GM21717 (cell line): ENCODE measurements at regions not wholly inside any gene's neighbourhood (a gene's known extent, or its start where the extent isn't known, plus 50 kb on each side); places are given as distances from the start of the nearest gene placed in this dataset.

ENCODE experiments used
- ATAC-seq: cut with Tn5 transposase; IDR thresholded peaks from one replicate; pipeline ENCODE4 v1.9.1; 2021; ENCODE audit warnings: mild to moderate bottlenecking, moderate library complexity; ENCODE audit not compliant: unreplicated experiment

DNA sequence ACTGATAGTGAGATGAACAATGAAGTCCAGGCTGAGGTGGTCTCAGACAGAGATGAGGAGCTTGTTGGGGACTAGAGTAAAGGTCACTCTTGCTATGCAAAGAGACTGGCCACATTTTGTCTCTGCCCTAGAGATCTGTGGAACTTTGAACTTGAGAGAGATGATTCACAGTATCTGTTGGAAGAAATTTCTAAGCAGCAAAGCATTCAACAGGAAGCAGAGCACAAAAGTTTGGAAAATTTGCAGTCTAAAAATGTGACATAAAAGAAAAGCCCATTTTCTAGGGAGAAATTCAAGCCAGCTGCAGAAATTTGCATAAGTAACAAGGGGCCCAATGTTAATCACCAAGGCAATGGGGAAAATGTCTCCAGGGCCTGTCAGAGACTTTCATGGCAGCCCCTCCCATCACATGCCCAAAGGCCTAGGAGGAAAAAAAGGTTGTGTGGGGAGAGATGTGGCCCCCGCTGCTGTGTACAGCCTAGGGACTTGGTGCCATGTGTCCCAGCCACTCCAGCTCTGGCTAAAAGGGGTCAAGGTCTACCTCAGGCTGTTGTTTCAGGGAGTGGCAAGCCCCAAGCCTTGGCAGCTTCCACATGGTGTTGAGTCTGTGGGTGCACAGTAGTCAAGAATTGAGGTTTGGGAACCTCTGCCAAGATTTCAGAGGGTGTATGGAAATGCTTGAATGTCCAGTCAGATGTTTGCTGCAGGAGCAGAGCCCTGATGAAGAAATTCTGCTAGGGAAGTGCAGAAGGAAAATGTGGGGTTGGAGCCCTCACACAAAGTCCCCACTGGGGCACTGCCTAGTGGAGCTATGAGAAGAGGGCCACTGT, 262.8 kb downstream of the DKK2 start:
- no peak for ATAC-seq

DNA sequence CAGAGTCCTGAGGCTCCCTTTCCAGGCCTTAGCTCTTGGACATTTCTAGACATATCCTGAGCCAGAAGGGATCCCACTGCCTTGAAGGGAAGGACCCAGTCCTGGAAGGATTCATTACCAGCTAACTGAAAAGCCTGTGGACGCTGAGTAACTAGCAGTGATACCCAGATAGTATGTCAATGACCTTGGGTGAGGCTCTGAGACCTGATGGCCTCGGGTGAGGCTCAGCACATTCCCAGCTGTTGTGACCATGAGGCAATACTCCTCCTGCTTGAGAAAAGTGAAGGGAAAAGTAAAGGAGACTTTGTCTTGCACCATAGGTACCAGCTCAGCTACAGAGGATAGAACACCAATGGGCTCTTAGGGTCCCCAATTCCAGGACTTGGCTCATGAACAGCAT, 268.1 kb downstream of the DKK2 start:
- ATAC-seq: no peak

- ATAC-seq: no peak
Observed at GRCh38 chr4:106766519-106766918, 269.6 kb downstream of the DKK2 start.

- ATAC-seq: no peak
Observed at GRCh38 chr4:106764774-106765173, 271.3 kb downstream of the DKK2 start.

DNA sequence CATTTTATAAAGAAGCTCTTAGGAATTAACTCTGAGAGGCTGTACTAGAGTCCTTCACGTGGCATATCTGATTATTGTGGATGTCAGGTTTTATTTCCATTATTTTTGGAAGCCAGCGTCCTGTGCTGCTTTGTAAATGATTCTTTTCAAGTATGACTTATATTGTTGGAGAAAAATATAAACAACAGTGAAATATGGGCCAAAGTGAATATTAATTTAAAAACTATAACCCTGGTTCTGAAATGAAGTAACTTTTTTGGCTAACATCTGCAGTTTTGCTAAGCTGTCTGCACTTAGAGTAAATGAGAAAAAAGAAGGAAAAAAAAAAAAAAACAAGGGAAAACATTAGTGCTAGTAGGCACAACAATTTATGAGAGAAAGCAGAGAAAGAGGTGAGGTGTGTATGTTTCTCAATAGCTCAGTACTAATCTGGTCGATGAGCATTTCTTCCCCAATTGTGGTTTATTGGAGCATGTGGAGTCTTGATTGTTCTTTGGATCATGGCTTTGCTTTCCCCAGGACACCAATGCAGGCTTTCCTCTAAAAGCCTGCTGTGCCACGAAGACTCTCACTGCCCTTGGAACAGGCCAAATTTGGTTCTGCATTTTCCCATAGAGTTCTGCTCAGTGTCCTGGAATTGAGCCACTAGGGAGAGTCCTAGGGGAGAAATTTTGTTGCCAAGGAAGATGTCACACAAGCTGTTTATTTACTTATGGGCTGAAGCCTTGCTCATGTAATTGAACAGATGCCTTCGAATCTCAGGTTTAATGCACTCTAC, 273.3 kb downstream of the DKK2 start:
- no peak for ATAC-seq

DNA sequence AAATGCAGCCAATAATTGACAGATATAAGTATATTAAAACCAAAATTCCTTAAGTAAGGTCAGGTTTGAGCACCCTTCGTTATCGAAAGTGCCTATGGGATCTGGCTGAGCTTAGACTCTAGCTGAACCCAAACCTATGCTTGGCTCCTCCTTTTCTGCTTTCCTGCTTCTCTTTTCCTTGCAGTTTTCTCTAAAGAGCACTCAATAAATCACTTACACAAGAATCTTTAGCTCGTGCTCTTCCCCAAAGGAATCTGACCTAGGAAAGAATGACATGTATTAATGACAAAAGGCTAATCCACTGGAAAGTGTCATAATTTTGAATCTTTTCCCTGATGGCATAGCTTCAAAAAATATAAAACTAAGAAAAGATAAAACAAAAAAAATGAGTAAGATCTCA, 282.7 kb downstream of the DKK2 start:
- no peak for ATAC-seq

GRCh38 chr4:106746451-106746850, 289.7 kb downstream of the DKK2 start:
- no peak for ATAC-seq

GRCh38 chr4:106738121-106738520, 298.0 kb downstream of the DKK2 start:
- ATAC-seq: no peak

DNA sequence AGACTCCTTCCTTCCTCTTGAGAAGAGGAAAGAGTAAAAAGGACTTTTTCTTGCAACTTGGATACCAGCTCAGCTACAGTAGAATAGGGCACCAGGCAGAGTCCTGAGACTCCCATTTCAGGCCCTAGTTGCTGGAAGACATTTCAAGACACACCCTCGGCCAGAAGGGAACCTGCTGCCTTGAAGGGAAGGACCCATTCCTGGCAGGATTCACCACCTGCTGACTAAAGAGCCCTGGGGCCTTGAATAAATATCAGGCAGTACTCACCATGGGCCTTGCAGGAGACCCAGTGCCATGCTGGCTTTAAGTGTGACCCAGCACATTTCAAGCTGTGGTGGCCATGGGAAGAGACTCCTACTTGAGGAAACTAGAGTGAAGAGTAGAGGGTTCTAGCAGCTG, 317.6 kb downstream of the DKK2 start:
- no peak for ATAC-seq

- no peak for ATAC-seq
Observed at GRCh38 chr4:106717091-106717490, 319.0 kb downstream of the DKK2 start.

- ATAC-seq: no peak
Observed at GRCh38 chr4:106715825-106716224, 320.3 kb downstream of the DKK2 start.

- ATAC-seq: no peak
Observed at GRCh38 chr4:106708464-106708816, 327.7 kb downstream of the DKK2 start.

DNA sequence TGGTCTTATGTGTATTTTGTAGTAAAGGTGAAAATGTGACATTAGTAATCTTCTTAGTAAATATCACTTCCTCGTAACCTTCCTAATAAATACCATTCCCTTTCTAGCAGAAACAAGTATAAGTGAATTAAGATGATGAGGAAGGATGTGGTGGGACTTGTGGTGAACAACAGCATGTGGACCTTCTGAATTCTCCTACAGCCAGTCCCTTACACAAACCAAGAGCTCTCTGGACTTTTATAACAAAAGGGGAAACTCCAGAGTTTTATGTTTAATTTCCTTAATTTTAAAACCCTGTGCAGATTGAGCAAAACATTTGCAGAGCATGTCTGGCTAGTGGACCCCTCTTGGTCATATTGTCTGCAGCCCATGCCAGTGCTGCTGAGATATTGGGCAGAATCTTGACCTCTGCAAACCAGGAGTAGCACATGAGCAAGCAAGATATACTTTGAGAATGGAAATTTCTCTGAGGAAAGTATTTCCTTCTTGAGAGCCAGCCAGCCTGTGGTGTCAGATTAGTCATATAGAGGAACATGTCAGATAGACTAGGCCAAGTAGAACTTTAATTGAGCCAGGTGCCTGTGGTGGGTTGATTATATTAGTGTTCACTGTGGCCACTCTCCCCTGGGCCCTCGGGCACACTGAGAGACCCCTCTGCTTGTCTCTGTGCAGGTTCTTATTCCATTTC, 328.2 kb downstream of the DKK2 start:
- no peak for ATAC-seq

DNA sequence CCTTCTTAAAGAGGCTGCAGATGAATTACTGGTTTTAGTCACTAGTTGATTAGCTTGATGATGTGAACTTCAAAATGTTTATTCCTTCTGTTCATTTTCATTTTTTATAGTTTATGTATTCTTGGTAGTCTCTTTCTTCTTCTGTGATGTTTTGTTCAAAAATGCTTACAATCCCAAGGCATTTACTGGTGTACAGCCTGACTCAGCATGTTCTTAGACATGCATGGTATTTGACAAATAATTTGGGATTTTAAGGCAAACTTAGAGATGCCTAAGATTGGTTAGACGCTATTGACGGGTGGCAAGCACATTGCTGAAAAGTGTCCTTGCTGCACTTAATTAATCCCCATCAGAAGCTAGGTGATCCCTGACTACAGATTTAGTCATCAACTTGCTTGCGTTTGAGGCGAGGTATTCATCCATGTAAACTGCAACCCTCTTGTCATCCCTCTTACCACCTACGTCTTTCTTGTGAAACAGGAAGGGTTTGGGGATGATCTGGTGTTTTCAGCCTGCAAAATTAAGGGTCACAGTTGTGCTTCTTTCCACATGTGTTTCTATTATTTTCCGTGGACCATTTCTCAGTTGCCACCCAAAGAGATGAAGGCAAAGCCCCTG, 331.8 kb downstream of the DKK2 start:
- no peak for ATAC-seq

GRCh38 chr4:106700321-106700720, 331.7 kb upstream of the GIMD1 start:
- no peak for ATAC-seq

DNA sequence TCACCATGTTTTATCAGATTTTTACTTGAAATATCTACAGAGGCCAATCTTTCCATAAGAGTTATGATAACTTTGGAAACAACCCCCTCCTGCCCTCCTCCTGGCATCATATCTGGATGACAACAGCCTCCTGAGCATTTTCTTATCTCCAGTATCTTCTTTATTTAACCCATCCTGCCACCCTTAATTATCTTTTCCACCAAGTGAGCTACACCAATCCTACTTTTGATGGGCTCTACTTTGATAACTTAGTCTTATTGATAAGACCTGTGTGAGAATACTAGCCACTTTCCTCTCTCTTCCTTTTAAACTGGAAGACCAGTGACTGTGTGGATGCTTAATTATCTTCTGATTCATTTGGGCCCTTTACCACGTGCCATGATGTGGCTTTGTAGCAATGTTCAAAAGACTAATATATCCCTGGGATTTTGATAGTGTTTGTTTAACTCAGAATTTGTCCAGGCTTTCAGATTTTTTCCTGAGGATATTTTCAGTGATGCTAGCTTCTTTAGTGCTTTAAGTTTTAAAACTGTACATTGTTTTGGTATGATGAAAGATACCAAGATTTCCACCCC, 330.1 kb upstream of the GIMD1 start:
- ATAC-seq: no peak

DNA sequence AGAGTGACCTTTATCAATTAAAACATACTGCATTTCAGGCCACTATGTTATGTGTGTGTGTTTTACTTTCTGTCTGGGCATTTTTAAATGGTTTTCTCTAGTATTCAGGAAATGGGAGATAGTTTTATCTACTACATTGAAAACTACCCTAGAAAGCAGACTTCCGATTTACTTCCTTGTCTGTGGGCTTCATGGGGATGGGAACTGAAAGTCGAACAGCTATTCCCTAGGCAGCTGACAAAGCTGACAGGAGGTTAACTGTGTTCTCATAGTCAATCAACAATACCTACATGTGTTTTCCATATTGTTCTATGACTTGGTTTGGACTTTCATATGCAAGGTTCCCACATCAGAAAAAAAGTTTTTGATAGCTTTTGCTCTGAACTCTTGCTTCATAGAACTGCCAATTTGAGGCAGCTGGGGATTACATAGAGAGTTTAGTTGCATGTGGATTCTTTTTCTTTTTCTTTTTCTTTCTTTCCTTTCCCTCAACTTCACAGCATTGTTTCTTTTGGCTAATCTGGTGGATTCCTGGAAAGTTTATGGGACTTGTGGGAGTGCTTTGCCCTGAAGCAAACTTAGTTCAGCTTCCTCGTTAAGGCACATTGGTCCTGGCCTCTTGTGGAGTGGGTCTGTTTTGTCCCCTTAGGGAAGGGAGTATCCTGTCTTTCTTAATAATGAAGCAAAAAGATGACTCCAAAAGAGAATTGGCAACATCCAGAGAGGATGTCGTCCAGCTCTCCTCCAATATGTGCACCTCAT, 327.1 kb upstream of the GIMD1 start:
- no peak for ATAC-seq

- no peak for ATAC-seq
Observed at GRCh38 chr4:106694232-106694631, 325.7 kb upstream of the GIMD1 start.

DNA sequence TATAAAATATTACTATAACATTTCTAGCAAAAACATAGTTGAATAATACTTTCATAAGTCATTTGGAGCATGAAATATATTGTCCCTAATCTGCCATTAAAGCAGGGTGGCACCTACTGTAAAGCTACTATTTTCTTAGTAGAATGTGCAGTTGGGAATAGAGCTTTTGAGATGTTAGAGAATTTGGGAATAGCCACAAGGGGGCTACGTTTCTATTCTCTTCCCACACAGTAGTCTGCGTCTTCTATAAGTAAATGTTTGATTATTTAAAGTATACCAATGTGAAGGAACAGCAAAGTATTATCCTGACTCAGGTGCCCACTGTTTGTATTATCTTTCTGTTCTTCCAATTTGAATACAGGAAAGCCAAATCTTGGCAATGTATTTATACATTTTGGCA, 323.2 kb upstream of the GIMD1 start:
- no peak for ATAC-seq

- no peak for ATAC-seq
Observed at GRCh38 chr4:106690487-106690886, 321.9 kb upstream of the GIMD1 start.
